ENCODE measurements at regions not wholly inside any gene's neighbourhood (a gene's known extent, or its start where the extent isn't known, plus 50 kb on each side); places are given as distances from the start of the nearest gene placed in this dataset.

- no peak for TF ChIP-seq GATA3 (IDR thresholded peaks at IDR 0.05; ENCODE audit: low read depth, low read length)
- no peak for TF ChIP-seq GATA2 (IDR thresholded peaks at IDR 0.05; ENCODE audit: low read depth, low read length)
Observed at GRCh38 chr5:56589481-56589860, 225.9 kb upstream of the MAP3K1 start.

- TF ChIP-seq GATA2 (IDR thresholded peaks at IDR 0.05; ENCODE audit: low read depth, low read length) (no peak), GATA3 (IDR thresholded peaks at IDR 0.05; ENCODE audit: low read depth, low read length) (no peak)
Observed at GRCh38 chr5:56588636-56589480, 226.5 kb upstream of the MAP3K1 start.

- no peak for TF ChIP-seq GATA2 (IDR thresholded peaks at IDR 0.05; ENCODE audit: low read depth, low read length)
- no peak for TF ChIP-seq GATA3 (IDR thresholded peaks at IDR 0.05; ENCODE audit: low read depth, low read length)
Observed at GRCh38 chr5:56588131-56588487, 227.2 kb upstream of the MAP3K1 start.

GRCh38 chr5:56587381-56588130 lies 227.8 kb upstream of the MAP3K1 start:
- TF ChIP-seq GATA3 (IDR thresholded peaks at IDR 0.05; ENCODE audit: low read depth, low read length) (no peak), GATA2 (IDR thresholded peaks at IDR 0.05; ENCODE audit: low read depth, low read length) (no peak)

- TF ChIP-seq GATA3 (IDR thresholded peaks at IDR 0.05; ENCODE audit: low read depth, low read length) (no peak), GATA2 (IDR thresholded peaks at IDR 0.05; ENCODE audit: low read depth, low read length) (no peak)
Observed at GRCh38 chr5:56585999-56586691, 229.2 kb upstream of the MAP3K1 start.

GRCh38 chr5:56585461-56585860 lies 229.9 kb upstream of the MAP3K1 start:
- TF ChIP-seq GATA2 (IDR thresholded peaks at IDR 0.05; ENCODE audit: low read depth, low read length) (no peak), GATA3 (IDR thresholded peaks at IDR 0.05; ENCODE audit: low read depth, low read length) (no peak)

- no peak for TF ChIP-seq GATA2 (IDR thresholded peaks at IDR 0.05; ENCODE audit: low read depth, low read length)
- no peak for TF ChIP-seq GATA3 (IDR thresholded peaks at IDR 0.05; ENCODE audit: low read depth, low read length)
Observed at GRCh38 chr5:56581426-56581825, 233.9 kb upstream of the MAP3K1 start.

GRCh38 chr5:56580864-56581263 lies 234.5 kb upstream of the MAP3K1 start:
- TF ChIP-seq GATA3 (IDR thresholded peaks at IDR 0.05; ENCODE audit: low read depth, low read length) (no peak), GATA2 (IDR thresholded peaks at IDR 0.05; ENCODE audit: low read depth, low read length) (no peak)

- no peak for TF ChIP-seq GATA3 (IDR thresholded peaks at IDR 0.05; ENCODE audit: low read depth, low read length)
- TF ChIP-seq GATA2 (IDR thresholded peaks at IDR 0.05; ENCODE audit: low read depth, low read length) = no peak
Observed at GRCh38 chr5:56575821-56576220, 239.5 kb upstream of the MAP3K1 start.

- no peak for TF ChIP-seq GATA3 (IDR thresholded peaks at IDR 0.05; ENCODE audit: low read depth, low read length)
- TF ChIP-seq GATA2 (IDR thresholded peaks at IDR 0.05; ENCODE audit: low read depth, low read length) = no peak
Observed at GRCh38 chr5:56574778-56575177, 240.6 kb upstream of the MAP3K1 start.

GRCh38 chr5:56569566-56569965 lies 245.8 kb upstream of the MAP3K1 start:
- no peak for TF ChIP-seq GATA3 (IDR thresholded peaks at IDR 0.05; ENCODE audit: low read depth, low read length)
- no peak for TF ChIP-seq GATA2 (IDR thresholded peaks at IDR 0.05; ENCODE audit: low read depth, low read length)

- TF ChIP-seq GATA3 (IDR thresholded peaks at IDR 0.05; ENCODE audit: low read depth, low read length) = no peak
- TF ChIP-seq GATA2 (IDR thresholded peaks at IDR 0.05; ENCODE audit: low read depth, low read length) = no peak
Observed at GRCh38 chr5:56569076-56569475, 246.3 kb upstream of the MAP3K1 start.

- TF ChIP-seq GATA3 (IDR thresholded peaks at IDR 0.05; ENCODE audit: low read depth, low read length) (no peak), GATA2 (IDR thresholded peaks at IDR 0.05; ENCODE audit: low read depth, low read length) (no peak)
Observed at GRCh38 chr5:56567278-56567677, 248.1 kb upstream of the MAP3K1 start.

Measured in SH-SY5Y (cell line).